ENCODE measurements at regions not wholly inside any gene's neighbourhood (a gene's known extent, or its start where the extent isn't known, plus 50 kb on each side); places are given as distances from the start of the nearest gene placed in this dataset.
A peak's percentile ranks its signal among the peaks of the same experiment; 100 is the strongest.

DNA sequence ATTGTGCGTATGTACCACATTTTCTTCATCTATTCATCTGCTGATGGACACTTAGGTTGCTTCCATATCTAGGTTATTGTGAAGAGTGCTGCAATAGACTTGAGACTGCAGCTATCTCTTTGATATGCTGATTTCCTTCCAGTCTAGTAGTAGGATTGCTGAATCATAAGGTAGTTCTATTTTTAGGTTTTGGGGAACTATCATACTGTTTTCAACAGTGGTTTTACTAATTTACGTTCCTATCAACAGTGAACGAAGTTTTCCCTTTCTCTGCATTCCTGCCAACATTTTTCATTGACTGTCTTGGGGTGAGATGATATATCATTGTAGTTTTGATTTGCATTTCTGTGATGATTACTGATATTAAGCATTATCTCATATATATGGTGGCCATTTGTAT, 482.2 kb downstream of the SLC16A7 start:
- TF ChIP-seq, protein P1, sequence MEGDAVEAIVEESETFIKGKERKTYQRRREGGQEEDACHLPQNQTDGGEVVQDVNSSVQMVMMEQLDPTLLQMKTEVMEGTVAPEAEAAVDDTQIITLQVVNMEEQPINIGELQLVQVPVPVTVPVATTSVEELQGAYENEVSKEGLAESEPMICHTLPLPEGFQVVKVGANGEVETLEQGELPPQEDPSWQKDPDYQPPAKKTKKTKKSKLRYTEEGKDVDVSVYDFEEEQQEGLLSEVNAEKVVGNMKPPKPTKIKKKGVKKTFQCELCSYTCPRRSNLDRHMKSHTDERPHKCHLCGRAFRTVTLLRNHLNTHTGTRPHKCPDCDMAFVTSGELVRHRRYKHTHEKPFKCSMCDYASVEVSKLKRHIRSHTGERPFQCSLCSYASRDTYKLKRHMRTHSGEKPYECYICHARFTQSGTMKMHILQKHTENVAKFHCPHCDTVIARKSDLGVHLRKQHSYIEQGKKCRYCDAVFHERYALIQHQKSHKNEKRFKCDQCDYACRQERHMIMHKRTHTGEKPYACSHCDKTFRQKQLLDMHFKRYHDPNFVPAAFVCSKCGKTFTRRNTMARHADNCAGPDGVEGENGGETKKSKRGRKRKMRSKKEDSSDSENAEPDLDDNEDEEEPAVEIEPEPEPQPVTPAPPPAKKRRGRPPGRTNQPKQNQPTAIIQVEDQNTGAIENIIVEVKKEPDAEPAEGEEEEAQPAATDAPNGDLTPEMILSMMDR (conservative IDR thresholded peaks at IDR 0.05; ENCODE audit: low read length), result no peak
- H3K4me3 ChIP-seq (ENCODE audit: low read length), result no peak overlapping the region

DNA sequence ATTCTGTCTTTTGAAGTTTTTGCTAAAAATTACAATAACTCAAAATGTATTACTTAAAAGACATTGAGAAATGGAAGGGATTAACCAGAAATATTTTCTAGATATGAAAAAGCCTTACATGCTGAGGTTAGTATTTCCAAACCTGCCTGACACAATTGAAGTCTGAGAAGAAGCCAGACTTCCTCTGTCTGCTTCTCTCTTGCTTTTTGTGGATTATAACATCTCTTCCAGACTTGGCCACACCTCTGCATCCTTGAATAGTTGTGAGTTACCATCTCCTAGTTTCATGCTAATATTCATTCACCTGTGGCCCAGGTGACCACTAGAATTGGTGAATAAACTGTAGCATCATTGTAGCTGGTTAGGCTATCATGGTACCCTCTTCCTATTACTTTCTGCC, 497.6 kb downstream of the SLC16A7 start:
- H3K4me3 ChIP-seq (ENCODE audit: low read length), result no peak overlapping the region
- TF ChIP-seq, protein P1 (conservative IDR thresholded peaks at IDR 0.05; ENCODE audit: low read length), result no peak
- DNase-seq (ENCODE audit: low read depth), result peak; percentile 29

More for the DNA sequence above, 482.2 kb downstream of the SLC16A7 start:
- no peak for DNase-seq (ENCODE audit: low read depth)

DNA sequence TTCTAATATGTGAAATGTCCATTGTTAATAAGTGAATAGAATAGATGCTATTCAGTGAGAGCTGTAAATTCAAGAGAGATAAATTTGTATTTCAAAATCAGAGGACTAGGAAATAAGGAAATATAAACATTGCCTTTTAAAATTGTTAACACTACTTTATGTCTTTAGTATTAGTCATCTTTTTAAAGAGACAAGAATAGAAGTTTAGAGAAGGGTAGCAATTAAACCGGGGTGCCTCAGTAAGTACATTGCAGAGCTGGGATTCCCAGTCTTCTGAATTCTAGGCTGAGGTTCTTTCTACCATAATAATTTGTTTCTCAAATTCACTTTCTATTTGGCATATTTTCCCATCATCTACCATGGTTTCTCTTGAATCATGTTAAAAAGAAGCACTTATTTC, 498.6 kb downstream of the SLC16A7 start:
- no peak overlapping the region for H3K4me3 ChIP-seq (ENCODE audit: low read length)
- no peak for DNase-seq (ENCODE audit: low read depth)
- TF ChIP-seq, protein P1 (conservative IDR thresholded peaks at IDR 0.05; ENCODE audit: low read length), result no peak

DNA sequence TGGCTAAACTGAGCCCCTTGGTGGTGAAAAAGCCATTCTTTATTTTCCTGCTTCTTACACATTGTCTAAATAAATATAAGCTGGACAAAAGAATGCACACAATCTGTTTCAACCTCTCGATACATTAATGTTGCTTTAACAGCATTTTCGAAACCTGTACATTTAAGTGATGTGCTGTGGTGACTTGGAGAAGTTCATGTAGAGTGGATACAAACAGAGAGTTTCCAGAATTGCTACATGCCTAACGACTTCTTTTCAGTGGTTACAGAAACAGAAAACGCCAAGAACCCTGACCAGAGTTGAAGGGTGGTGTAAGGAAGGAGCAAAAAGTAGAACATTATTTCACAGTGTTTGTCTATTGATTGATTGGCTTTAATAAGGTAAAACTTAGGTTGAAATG, 500.9 kb downstream of the SLC16A7 start:
- TF ChIP-seq, protein P1 (conservative IDR thresholded peaks at IDR 0.05; ENCODE audit: low read length), result no peak
- no peak overlapping the region for H3K4me3 ChIP-seq (ENCODE audit: low read length)
- DNase-seq (ENCODE audit: low read depth), result no peak

DNA sequence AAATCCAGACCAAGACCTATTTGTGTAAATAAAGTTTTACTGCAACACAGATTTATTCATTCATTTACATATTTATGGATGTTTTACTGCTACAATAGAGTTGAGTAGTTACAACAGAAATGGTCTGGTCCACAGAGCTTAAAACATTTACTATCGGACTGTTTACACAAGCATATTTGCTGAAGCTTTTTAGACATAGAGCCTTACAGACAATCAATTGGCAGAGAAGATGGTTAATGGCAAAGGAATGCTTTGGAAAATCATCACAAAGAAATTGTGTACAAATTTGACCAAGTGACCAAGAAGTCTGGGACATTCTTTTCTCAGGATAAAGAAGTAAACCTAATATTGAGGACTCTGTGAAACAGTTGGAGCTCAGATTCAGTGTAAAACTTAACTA, 504.3 kb downstream of the SLC16A7 start:
- TF ChIP-seq, protein P1 (conservative IDR thresholded peaks at IDR 0.05; ENCODE audit: low read length), result no peak
- DNase-seq (ENCODE audit: low read depth), result peak; percentile 9
- H3K4me3 ChIP-seq (ENCODE audit: low read length), result no peak overlapping the region

DNA sequence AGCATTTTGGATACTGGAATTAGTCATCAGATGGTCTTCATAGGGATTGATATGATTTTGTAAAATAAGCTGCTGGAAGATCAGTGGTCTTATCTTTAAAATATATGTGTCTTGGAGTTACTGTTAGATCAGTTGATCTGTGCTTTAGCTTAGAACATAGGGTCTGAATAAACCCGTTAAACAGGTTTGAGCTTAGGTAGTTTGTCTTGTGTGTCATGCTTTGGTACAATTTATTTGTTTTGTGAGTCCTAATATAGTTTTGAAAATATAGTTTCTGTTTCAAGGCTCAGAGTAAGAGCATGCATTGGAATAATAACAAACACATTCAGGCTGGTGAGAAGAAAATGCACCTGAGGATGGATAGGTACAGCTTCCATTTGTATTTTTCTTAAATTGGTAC, 505.0 kb downstream of the SLC16A7 start:
- DNase-seq (ENCODE audit: low read depth), result no peak
- TF ChIP-seq, protein P1 (conservative IDR thresholded peaks at IDR 0.05; ENCODE audit: low read length), result no peak
- no peak overlapping the region for H3K4me3 ChIP-seq (ENCODE audit: low read length)

DNA sequence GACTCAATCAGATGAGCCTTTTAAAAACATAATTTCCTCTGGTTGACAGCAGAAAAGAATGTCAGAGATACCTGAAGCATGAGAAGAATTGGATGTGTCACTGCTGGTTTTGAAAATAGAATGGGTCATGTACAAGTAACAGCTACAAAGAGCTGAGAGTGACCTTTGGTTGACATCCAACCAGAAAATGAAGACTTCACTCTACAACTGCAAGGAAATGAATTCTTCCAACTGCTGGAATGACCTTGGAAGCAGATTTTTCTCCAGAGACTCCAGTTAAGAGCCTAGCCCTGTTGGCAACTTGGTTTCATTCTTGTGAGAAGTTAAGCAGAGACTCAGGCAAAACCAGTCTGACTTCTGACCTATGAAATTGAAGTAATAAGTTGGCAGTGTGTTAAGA, 505.9 kb downstream of the SLC16A7 start:
- DNase-seq (ENCODE audit: low read depth), result peak; percentile 80
- TF ChIP-seq, protein P1 (conservative IDR thresholded peaks at IDR 0.05; ENCODE audit: low read length), result no peak
- H3K4me3 ChIP-seq (ENCODE audit: low read length), result no peak overlapping the region
